Fibroblast of the aortic adventitia (primary cell): ENCODE measurements at regions not wholly inside any gene's neighbourhood (a gene's known extent, or its start where the extent isn't known, plus 50 kb on each side); places are given as distances from the start of the nearest gene placed in this dataset.
A peak's percentile ranks its signal among the peaks of the same experiment; 100 is the strongest.

ENCODE experiments used
- DNase-seq: peaks from one replicate; pipeline ENCODE4 v3.0.0-alpha.2; 2010; ENCODE audit warnings: low read depth
- H3K4me3 ChIP-seq: 2 replicates; pipeline ENCODE4 v1.5.1; 2011; ENCODE audit warnings: low read depth, mild to moderate bottlenecking, control low read depth, low read length, moderate library complexity
- CTCF ChIP-seq: IDR thresholded peaks from 2 replicates; pipeline ENCODE4 v1.5.1; 2011; ENCODE audit warnings: mild to moderate bottlenecking, low read length, control low read depth, inconsistent platforms; ENCODE audit not compliant: insufficient read depth

GRCh38 chr10:47246406-47247147 is 53.4 kb upstream of the GDF10 start:
- H3K4me3 ChIP-seq = no peak overlapping the region
- no peak for DNase-seq
- no peak for TF ChIP-seq CTCF

- TF ChIP-seq CTCF = no peak
- DNase-seq = peak; percentile 28
- H3K4me3 ChIP-seq = no peak overlapping the region
Observed at GRCh38 chr10:47247148-47248059, 52.6 kb upstream of the GDF10 start.

GRCh38 chr10:47248386-47249090 is 51.5 kb upstream of the GDF10 start:
- no peak for DNase-seq
- no peak overlapping the region for H3K4me3 ChIP-seq
- no peak for TF ChIP-seq CTCF

GRCh38 chr10:47249881-47250280 is 50.1 kb upstream of the GDF10 start:
- H3K4me3 ChIP-seq = no peak overlapping the region
- DNase-seq = no peak
- TF ChIP-seq CTCF = no peak
